Gastrocnemius medialis (tissue), 4 donors: ENCODE measurements at regions not wholly inside any gene's neighbourhood (a gene's known extent, or its start where the extent isn't known, plus 50 kb on each side); places are given as distances from the start of the nearest gene placed in this dataset.

Source experiments
- CTCF ChIP-seq, 5 experiments: fragments of 450-650 bp in 3 of 5; fragments of 200-600 bp in 2 of 5; sonication (generic) in 2 of 5; IDR thresholded peaks in 4 of 5; conservative IDR thresholded peaks in 1 of 5; 1 replicate in 4 of 5; 2 replicates in 1 of 5; pipeline ENCODE4 v1.5.1; 2016 to 2019; ENCODE audit warnings: antibody characterized with exemption in 5 of 5, mild to moderate bottlenecking in 3 of 5, moderate library complexity in 3 of 5
- POLR2A ChIP-seq, 2 donors: fragments of 450-650 bp; IDR thresholded peaks; one replicate each; pipeline ENCODE4 v1.6.1; 2017; ENCODE audit warnings: antibody characterized with exemption in 2 of 2, mild to moderate bottlenecking in 2 of 2, moderate library complexity in 2 of 2

- TF ChIP-seq CTCF (IDR thresholded peaks at IDR 0.05 in 4 of 5, conservative IDR thresholded peaks at IDR 0.05 in 1 of 5) = no peak
- no peak for TF ChIP-seq POLR2A (IDR thresholded peaks at IDR 0.05)
These were observed 52.7 kb upstream of the DCBLD2 start for GRCh38 chr3:98954242-98954641.
